IPS DF 4.7 (cell line): ENCODE measurements at regions not wholly inside any gene's neighbourhood (a gene's known extent, or its start where the extent isn't known, plus 50 kb on each side); places are given as distances from the start of the nearest gene placed in this dataset.

Source experiments
- DNase-seq: peaks from one replicate; pipeline ENCODE4 v3.0.0-alpha.2; 2013; ENCODE audit warnings: low spot score; ENCODE audit errors: extremely low read depth

- DNase-seq = no peak
Measured at GRCh38 chr4:179543771-179544170, 2101.5 kb upstream of the AGA start.

GRCh38 chr4:179544496-179544895, 2102.3 kb upstream of the AGA start:
- no peak for DNase-seq

DNA sequence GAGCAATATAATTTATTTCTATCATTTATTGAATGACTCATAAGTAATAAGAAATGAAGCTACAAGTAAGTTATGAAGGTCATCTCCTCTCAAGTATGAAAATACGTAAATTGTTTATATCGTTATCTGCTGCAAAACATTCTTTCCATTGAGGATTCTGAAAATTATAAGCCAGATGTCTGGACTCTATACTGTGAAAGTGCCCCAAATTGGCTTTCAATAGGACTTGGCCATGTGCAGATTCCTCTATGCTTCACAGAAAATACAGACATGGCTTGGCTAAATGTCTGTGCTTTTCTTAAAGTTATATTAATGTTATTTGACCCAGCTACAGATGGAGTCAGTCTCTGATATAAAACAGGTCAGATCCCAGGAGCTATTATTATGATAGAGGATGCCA, 2109.9 kb upstream of the AGA start:
- no peak for DNase-seq

GRCh38 chr4:179563741-179564140, 2121.5 kb upstream of the AGA start:
- DNase-seq = no peak

- no peak for DNase-seq
Measured at GRCh38 chr4:179569549-179569948, 2127.3 kb upstream of the AGA start.

DNA sequence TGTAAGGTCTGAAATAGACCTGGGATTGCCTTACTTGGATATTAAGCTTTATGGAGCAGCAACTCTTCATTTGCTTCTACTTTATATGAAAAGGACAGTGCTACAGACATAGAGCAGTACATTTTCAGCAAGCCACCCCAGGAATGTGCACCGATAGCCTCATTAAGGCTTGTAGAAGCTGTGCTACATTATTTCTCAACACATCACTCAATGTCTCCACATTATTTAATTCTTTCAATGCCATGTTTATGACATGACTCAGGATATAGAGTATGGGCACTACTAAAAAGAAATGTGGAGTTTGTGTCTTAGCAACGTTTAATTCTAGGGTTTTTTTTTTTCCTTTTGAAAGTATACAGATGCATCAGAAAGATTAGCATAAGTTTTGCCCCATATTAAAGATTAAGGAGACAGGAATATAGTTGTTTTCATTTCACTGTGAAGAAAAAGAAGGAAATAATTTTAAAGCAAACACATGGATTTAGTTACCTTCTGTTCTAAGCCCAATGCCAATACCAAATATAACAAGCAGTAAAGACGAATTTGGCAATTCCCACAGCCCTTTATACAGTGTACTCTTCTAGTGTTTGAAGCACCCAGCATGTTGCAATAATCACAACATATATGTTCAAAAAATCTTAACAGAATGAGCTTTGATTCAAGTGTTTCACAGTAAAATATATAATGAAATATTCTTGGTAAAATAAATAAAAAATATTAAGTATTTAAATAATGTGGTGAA, 2140.1 kb upstream of the AGA start:
- no peak for DNase-seq

- DNase-seq = no peak
Measured at GRCh38 chr4:179583221-179583620, 2141.0 kb upstream of the AGA start.

DNA sequence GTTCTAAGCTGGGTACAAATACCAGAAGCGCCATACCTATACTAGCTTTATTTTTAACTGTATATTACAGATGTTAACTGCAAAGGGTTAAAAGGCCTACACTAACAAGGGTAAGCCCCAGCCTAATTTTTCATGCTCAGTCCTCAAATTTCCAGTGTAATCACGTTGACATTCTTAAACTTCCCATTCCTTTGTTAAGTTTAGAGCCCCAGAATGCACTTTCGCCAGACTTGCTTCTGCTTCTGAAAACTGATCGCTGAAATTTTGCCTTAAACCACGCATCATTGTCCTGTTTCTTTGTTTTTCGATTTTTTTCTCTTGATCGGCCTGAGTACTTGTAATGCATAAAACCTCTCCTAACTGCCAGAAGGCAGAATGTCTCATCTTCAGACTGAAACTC, 2141.9 kb upstream of the AGA start:
- DNase-seq = no peak

- DNase-seq = no peak
Measured at GRCh38 chr4:179585761-179586160, 2143.5 kb upstream of the AGA start.

GRCh38 chr4:179586460-179586859, 2144.2 kb upstream of the AGA start:
- peak; percentile 9 for DNase-seq

- DNase-seq = no peak
Measured at GRCh38 chr4:179595671-179596410, 2153.6 kb upstream of the AGA start.

- no peak for DNase-seq
Measured at GRCh38 chr4:179596621-179597020, 2154.4 kb upstream of the AGA start.

DNA sequence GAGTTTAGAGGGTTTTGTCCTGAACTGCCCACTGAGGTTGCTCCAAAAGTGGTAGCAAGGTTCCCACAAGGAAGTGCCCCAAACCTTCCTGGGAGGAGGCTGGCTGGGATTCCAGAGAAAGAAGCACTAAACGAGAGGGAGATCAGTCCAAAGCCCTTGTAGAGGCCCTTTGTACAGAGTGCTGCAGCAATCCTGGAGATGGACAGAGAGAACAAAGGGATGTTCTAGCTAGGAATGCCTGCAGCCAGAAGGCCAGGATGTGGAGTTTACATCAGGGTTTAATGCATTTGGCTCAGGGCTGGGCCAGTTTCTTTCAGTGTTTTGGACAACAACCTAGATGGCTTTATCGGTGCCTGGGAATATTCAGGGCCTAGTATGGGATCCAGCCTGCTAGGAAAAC, 2155.1 kb upstream of the AGA start:
- no peak for DNase-seq

GRCh38 chr4:179601671-179602070, 2159.4 kb upstream of the AGA start:
- DNase-seq = no peak

DNA sequence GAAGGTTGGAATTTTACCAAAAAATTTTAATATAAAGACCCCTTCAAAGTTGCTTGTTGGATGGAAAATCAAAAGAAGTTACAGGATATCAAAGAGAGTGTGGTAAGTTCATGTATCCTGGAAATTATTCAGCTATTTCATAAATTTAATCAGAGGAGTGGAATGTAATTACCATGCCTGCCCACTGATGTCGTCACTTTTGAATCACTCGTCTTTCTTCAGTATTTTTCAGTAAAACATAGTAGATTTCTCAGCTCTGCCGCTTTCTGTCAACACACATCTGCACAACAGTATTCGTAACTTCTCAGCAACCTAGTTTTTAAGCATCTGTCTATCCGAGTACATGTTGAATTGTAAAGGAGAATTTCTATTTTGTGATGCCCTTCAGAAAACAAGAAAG, 2163.0 kb upstream of the AGA start:
- DNase-seq = no peak

DNA sequence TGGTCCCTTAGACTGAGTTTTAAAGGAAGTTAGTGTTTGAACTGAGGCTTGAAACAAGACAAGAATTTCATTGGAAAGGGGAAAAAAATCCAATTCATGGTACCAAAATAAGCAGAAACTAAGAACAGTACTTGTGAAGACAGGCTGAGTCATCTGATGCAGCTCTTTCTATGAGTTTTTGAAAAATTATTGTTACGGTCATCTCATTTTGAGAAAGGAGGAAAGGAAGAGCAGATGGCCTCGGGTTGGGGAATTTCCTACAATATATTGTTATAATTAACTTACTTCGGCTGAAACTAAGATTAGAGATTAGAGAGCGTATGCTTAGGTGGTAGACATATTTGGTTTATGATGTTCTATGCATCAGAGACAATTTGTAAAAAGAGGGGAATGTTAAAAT, 2164.8 kb upstream of the AGA start:
- no peak for DNase-seq

DNA sequence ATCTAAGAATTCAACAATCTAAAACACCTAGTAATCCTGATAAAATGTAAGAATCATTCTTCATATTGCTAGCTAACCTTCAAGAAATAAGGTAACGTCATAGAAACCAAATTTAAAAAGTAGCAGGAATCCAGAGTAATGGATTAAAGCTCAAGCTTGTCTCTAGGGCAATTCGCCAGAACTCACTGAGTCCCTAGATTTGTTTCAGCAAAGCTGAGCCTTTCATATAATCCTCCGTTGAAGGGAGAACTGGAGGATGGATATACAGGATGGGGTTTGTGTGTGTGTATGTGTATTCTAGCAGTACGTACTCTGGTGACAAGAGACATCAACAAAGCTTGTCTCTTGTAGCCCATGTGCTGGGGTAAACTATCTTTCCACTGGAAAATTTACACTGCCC, 2173.5 kb upstream of the AGA start:
- no peak for DNase-seq

DNA sequence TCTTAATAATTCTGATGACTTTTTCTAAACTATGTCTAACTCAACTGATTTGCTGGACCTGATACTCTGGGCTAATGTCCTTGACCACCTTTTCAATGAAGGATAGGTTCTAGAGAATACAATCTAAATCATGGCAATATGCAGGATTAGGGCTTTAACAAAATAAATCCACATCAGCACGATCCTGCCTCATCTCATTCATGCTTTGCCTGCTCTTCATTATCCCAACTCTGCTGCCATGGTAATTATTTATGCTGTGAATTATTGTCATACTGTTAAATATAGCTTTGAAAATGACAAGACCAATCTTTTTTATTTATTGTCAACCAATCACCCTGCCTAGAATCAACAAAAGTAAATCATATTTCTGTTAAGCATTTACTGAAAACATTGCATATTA, 2176.7 kb upstream of the AGA start:
- no peak for DNase-seq

- DNase-seq = no peak
Measured at GRCh38 chr4:179624768-179625181, 2182.5 kb upstream of the AGA start.

- no peak for DNase-seq
Measured at GRCh38 chr4:179625406-179625805, 2183.2 kb upstream of the AGA start.

DNA sequence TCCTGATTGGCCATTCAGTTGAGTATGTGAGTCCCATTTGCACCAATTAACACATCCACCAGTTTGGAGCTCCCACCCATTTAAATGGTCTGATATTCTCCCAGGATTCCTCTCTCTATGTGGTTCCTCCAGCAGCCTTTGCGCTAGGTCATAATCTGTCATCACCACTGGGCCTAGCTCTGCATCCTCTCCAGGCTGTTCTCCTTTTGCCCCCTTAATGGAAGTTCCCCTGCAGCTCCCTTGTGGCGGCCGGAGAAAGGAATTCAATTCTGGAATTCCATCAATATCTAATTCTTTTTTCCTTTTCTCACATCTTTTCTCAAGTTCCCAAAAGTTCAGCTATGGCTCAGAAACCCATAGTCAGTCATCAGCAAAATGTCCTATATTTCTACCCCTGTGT, 2184.4 kb upstream of the AGA start:
- peak; percentile 9 for DNase-seq

GRCh38 chr4:179631321-179631720, 2189.1 kb upstream of the AGA start:
- DNase-seq = no peak

DNA sequence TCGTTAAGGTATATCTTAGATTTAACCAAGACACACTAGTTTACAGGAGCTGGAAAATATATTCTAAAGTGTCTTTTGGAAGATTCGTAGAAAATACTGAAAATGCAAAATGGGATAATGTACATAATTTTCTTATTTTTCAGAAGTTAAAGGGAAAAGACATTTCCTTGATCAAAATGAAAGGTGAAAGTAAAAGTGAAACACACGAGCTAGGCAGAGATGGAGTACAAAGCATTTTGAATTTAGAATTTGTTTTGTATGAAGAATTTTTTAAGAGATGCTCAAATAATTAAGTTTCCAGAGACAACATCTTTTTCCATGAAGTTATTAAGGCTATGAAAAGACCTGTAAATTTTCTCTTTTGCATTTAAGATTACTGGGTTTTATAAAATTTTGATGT, 2192.6 kb upstream of the AGA start:
- no peak for DNase-seq
